ENCODE measurements at regions not wholly inside any gene's neighbourhood (a gene's known extent, or its start where the extent isn't known, plus 50 kb on each side); places are given as distances from the start of the nearest gene placed in this dataset.

GRCh38 chr7:79540592-79540991 lies 87.1 kb upstream of the MAGI2 start:
- Histone ChIP-seq H3K4me1 (ENCODE audit: control insufficient read depth in 2 of 2, insufficient read depth in 2 of 2, low read length in 2 of 2) (no peaks in the 10 kb centered on the region), H4K20me1 (ENCODE audit: control insufficient read depth, insufficient read depth, low read length, poor library complexity, severe bottlenecking) (no peaks in the 10 kb centered on the region), H3K27me3 (replicated peaks in 1 of 4; ENCODE audit: control extremely low read depth in 1 of 4, control insufficient read depth in 3 of 4, insufficient read depth in 4 of 4, low read length in 3 of 4) (no peaks in the 10 kb centered on the region), H3K27ac (ENCODE audit: low read length in 2 of 2) (no peak overlapping the region), H3K36me3 (replicated peaks in 1 of 2; ENCODE audit: control extremely low read depth in 1 of 2, control insufficient read depth in 1 of 2, extremely low read depth in 1 of 2, insufficient read depth in 2 of 2, low read length in 1 of 2) (no peaks in the 10 kb centered on the region), H3K9ac (ENCODE audit: low read length) (no peak overlapping the region), H3K4me3 (ENCODE audit: control extremely low read depth in 1 of 5, extremely low read depth in 1 of 5, insufficient read depth in 1 of 5, low read depth in 2 of 5, low read length in 4 of 5) (no peak overlapping the region), H3K9me3 (ENCODE audit: control extremely low read depth in 1 of 3, control insufficient read depth in 2 of 3, insufficient read depth in 1 of 3, low read length in 2 of 3) (no peaks in the 10 kb centered on the region), H3K4me2 (replicated peaks; ENCODE audit: low read depth, low read length, poor library complexity, severe bottlenecking) (no peak overlapping the region), H3K79me2 (ENCODE audit: control insufficient read depth, insufficient read depth, low read length) (no peaks in the 10 kb centered on the region), H2AFZ (ENCODE audit: insufficient read depth, low read depth, low read length, poor library complexity, severe bottlenecking) (no peak overlapping the region)
- ATAC-seq (ENCODE audit: low read depth) = no peak
- H3K4me3 Mint-ChIP-seq = no peak overlapping the region
- intact Hi-C loops (cut with micrococcal nuclease) = no loop called here
- TF ChIP-seq, protein P1, sequence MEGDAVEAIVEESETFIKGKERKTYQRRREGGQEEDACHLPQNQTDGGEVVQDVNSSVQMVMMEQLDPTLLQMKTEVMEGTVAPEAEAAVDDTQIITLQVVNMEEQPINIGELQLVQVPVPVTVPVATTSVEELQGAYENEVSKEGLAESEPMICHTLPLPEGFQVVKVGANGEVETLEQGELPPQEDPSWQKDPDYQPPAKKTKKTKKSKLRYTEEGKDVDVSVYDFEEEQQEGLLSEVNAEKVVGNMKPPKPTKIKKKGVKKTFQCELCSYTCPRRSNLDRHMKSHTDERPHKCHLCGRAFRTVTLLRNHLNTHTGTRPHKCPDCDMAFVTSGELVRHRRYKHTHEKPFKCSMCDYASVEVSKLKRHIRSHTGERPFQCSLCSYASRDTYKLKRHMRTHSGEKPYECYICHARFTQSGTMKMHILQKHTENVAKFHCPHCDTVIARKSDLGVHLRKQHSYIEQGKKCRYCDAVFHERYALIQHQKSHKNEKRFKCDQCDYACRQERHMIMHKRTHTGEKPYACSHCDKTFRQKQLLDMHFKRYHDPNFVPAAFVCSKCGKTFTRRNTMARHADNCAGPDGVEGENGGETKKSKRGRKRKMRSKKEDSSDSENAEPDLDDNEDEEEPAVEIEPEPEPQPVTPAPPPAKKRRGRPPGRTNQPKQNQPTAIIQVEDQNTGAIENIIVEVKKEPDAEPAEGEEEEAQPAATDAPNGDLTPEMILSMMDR (IDR thresholded peaks at IDR 0.05) = no peak
- DNase-seq = no peak
- H3K4me1 Mint-ChIP-seq = no peaks in the 10 kb centered on the region
- ChIA-PET CTCF (no interaction called here), POLR2A (no interaction called here)
- H3K9me3 Mint-ChIP-seq (ENCODE audit: insufficient read depth) = peaks cover 3% of the 10 kb centered on the region
- no peaks in the 10 kb centered on the region for H3K27me3 Mint-ChIP-seq
- H3K27ac Mint-ChIP-seq = no peak overlapping the region
- WGBS (ENCODE audit: insufficient coverage) = no CpG with 5 or more reads among the region's 1 CpG

DNA sequence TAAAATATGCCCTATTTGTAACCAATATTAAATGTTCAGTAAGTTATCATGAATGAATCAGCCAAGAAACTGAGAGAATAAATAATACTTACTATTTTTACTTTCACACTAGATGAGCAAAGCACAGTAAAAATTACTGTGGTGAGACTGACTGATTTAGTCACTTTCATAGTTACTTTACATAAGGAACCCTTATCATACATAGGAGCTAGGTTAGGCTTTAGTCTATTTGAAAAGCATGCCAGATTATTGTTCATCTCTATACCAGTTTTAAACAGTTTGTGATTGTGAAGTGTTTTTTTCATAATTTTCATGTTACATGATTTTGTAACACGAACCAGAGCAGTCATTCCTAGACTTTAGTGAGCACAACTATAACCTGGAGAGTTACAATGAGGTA lies 80.7 kb upstream of the MAGI2 start:
- no peaks in the 10 kb centered on the region for H3K36me3 ChIP-seq (replicated peaks in 1 of 2; ENCODE audit: control extremely low read depth in 1 of 2, control insufficient read depth in 1 of 2, extremely low read depth in 1 of 2, insufficient read depth in 2 of 2, low read length in 1 of 2)
- H3K4me3 ChIP-seq (ENCODE audit: control extremely low read depth in 1 of 5, extremely low read depth in 1 of 5, insufficient read depth in 1 of 5, low read depth in 2 of 5, low read length in 4 of 5) = no peak overlapping the region
- TF ChIP-seq EZH2 (IDR thresholded peaks at IDR 0.05; ENCODE audit: borderline replicate concordance, insufficient read depth, low read depth, low read length, poor library complexity, severe bottlenecking) = no peak
- TF ChIP-seq, protein P1 (IDR thresholded peaks at IDR 0.05) = no peak
- H3K27me3 Mint-ChIP-seq = no peaks in the 10 kb centered on the region
- H4K20me1 ChIP-seq (ENCODE audit: control insufficient read depth, insufficient read depth, low read length, poor library complexity, severe bottlenecking) = no peaks in the 10 kb centered on the region
- no peak overlapping the region for H3K4me2 ChIP-seq (replicated peaks; ENCODE audit: low read depth, low read length, poor library complexity, severe bottlenecking)
- intact Hi-C loops (cut with micrococcal nuclease) = no loop called here
- no peak overlapping the region for H3K9ac ChIP-seq (ENCODE audit: low read length)
- ATAC-seq (ENCODE audit: low read depth) = no peak
- H3K9me3 Mint-ChIP-seq (ENCODE audit: insufficient read depth) = no peaks in the 10 kb centered on the region
- H3K79me2 ChIP-seq (ENCODE audit: control insufficient read depth, insufficient read depth, low read length) = no peaks in the 10 kb centered on the region
- no peaks in the 10 kb centered on the region for H3K4me1 Mint-ChIP-seq
- H3K4me3 Mint-ChIP-seq = no peak overlapping the region
- H3K9me3 ChIP-seq (ENCODE audit: control extremely low read depth in 1 of 3, control insufficient read depth in 2 of 3, insufficient read depth in 1 of 3, low read length in 2 of 3) = no peaks in the 10 kb centered on the region
- no peak overlapping the region for H3K27ac ChIP-seq (ENCODE audit: low read length in 2 of 2)
- H3K27ac Mint-ChIP-seq = no peak overlapping the region
- no peaks in the 10 kb centered on the region for H3K4me1 ChIP-seq (ENCODE audit: control insufficient read depth in 2 of 2, insufficient read depth in 2 of 2, low read length in 2 of 2)
- H2AFZ ChIP-seq (ENCODE audit: insufficient read depth, low read depth, low read length, poor library complexity, severe bottlenecking) = no peak overlapping the region
- CTCF ChIA-PET = no interaction called here
- H3K27me3 ChIP-seq (replicated peaks in 1 of 4; ENCODE audit: control extremely low read depth in 1 of 4, control insufficient read depth in 3 of 4, insufficient read depth in 4 of 4, low read length in 3 of 4) = no peaks in the 10 kb centered on the region
- DNase-seq = no peak
- WGBS (ENCODE audit: insufficient coverage) = no CpG with 5 or more reads among the region's 1 CpG
- POLR2A ChIA-PET = no interaction called here

Data from B cell (primary cell).